ACHN (cell line): ENCODE measurements at regions not wholly inside any gene's neighbourhood (a gene's known extent, or its start where the extent isn't known, plus 50 kb on each side); places are given as distances from the start of the nearest gene placed in this dataset.
"Not testable (repeated sequence)": the region's sequence is repeated elsewhere in the genome, so short reads cannot be mapped to it uniquely, and the experiment has no call there.

Experiments used
- DNase-seq: peaks from one replicate; pipeline ENCODE4 v3.0.0-alpha.2; 2015
- in situ Hi-C: cut with HindIII; loops from 2 replicates; pipeline ENCODE4 v1.10.0; 2017; ENCODE audit warnings: low sequenced_read_pairs, low pct_ligation_motif_present, low pct_unique_long_range_greater_than_20kb

- no peak for DNase-seq
- in situ Hi-C loops: no loop called here
Observed at GRCh38 chr10:118832241-118832651, 77.5 kb upstream of the CACUL1 start.

DNA sequence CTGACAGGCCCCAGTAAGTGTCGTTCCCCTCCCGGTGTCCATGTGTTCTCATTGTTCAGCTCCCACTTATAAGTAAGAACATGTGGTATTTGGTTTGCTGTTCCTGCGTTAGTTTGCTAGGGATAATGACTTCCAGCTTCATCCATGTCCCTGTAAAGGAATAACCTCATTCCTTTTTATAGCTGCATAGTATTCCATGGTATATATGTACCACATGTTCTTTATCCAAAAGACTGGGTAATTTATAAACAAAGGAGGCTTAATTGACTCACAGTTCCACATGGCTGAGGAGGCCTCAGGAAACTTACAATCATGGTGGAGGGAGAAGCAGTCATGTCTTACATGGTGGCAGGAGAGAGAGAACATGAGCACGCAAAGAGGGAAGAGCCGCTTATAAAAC is 79.6 kb upstream of the CACUL1 start:
- in situ Hi-C loops: not testable (repeated sequence)

GRCh38 chr10:118835682-118836326 is 81.0 kb upstream of the CACUL1 start:
- in situ Hi-C loops: no loop called here
- DNase-seq: no peak

More for the DNA sequence above, 79.6 kb upstream of the CACUL1 start:
- not testable (repeated sequence) for DNase-seq

- DNase-seq: no peak
- in situ Hi-C loops: no loop called here
Observed at GRCh38 chr10:118838364-118838763, 83.6 kb upstream of the CACUL1 start.

GRCh38 chr10:118839348-118839747 is 84.6 kb upstream of the CACUL1 start:
- DNase-seq: no peak
- in situ Hi-C loops: no loop called here

DNA sequence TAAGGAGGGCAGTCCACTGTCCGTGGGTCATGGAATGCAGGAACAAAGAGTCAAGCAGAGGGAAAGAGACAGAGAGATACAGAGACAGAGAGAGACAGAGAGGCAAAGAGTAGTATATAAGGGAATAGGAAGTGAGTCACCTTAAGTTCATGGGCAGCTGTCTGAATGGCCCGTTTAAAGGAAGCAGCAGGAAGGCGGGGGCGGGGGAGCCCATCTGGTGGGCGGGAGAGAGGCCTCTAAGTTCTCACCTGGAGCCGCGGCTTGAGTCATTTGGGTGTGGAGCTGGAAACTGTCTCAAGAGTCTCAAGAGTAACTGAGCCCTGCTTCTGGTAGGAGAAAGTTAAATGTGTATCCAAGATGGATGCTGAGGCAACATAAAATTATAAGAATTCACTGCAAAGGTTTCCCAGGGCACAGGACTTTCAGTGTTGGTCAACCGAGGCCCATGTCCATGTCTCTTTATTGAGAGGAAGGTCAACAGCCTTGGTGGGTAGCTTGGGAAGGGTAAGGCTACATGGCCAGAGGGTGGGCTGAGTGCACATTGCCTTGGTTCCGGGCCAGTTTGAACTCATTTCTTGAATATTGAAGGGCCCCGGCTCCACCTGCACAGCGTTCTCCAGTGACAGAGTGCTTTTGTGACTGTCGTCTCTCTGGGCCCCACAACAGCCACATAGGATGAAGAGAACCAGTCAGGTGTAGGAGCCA is 85.5 kb upstream of the CACUL1 start:
- in situ Hi-C loops: no loop called here
- DNase-seq: no peak

GRCh38 chr10:118840776-118841468 is 86.2 kb upstream of the CACUL1 start:
- no peak for DNase-seq
- in situ Hi-C loops: no loop called here

DNA sequence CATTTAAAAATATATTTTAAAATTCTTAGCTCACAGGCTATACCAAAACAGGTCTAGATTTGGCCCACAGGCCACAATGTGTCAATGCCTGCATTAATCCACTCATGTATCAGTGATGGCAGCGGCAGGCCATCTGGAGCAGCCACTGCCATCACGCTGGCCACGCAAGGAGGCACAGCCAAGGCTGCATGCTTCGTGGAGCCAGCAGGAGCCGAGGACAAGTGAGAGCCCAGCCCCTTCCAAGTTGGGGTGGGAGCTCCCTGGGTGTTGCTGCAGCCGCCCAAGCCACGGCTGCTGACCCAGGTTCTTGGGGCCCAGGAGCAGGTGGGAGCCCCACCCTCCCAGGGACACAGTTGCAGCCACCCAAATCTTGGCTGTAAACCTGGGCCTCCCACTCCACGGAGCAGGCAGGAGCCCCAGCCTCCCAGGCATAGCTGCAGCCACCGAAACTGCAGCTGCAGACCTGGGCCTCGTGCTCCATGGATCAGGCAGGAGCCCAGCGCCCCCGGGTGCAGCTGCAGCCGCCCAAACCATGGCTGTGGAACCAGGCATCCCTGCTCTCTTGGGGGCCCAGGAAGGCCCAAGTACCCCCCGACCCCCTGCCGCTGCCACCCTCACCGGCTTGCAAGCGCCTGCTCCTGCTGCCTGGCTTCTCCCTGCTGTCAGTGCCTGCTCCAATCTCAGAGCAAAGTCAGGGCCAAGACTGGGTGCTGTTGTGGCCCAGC is 87.3 kb upstream of the CACUL1 start:
- no peak for DNase-seq
- in situ Hi-C loops: no loop called here

DNA sequence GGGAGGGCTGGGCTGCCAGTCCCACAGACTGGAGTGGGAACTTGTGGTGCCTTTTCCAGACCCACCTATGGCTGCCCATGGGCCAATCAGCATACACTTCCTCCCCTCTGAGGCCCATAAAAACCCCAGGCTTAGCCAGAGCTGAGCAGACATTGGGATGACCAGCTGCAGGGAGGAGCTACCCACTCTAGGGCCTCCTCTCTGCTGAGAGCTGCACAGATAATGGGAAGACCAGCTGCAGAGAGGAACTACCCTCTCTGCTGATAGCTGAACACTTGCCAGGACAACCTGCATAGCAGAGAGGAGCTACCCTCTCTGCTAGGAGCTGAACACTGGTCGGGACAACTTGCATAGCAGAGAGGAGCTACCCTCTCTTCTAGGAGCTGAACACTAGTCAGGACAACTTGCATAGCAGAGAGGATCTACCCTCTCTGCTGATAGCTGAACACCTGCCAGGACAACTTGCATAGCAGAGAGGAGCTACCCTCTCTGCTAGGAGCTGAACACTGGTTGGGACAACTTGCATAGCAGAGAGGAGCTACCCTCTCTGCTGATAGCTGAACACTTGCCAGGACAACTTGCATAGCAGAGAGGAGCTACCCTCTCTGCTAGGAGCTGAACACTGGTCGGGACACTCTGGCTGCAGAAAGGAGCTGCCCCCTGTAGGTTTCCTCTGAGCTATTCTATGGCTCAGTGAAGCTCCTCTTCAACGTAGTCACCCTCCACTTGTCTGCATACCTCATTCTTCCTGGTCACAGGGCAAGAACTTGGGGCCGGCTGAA is 88.3 kb upstream of the CACUL1 start:
- in situ Hi-C loops: no loop called here
- no peak for DNase-seq

DNA sequence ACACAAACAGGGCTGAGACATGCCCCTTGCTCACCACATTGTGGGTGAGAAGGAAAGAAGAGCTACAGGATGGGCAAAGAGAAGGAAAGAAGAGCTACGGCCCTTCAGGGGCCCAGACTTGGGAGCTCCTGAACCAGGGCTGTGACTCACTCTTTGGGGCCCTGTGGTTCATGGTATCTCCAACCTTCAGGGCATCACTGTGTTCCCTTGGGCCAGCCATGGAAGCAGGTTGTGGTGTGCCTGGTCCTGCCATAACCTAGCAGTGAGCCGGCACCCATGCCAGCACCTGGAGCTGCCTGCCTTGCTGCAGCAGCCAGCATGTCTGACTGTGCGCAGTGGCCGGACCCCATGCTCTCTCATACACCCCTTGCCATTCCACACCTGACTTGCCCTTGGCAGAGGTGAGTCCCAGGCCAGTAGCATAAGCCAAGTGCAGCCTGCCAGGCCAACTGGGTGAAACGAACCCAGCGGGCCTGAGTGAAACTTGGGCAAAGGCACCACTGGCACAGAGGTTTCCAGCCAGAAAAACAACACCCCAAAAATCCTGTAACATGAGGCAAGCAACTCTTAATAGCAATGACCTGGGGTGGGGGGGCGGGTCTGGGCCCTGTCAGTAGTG is 89.0 kb upstream of the CACUL1 start:
- in situ Hi-C loops: no loop called here
- no peak for DNase-seq

GRCh38 chr10:118844731-118845521 is 90.2 kb upstream of the CACUL1 start:
- DNase-seq: no peak
- in situ Hi-C loops: no loop called here

- no peak for DNase-seq
Observed at GRCh38 chr10:118845776-118846175, 91.0 kb upstream of the CACUL1 start.

GRCh38 chr10:118850418-118851061 is 95.8 kb upstream of the CACUL1 start:
- DNase-seq: peak; percentile 73
- in situ Hi-C loops: no loop called here

More at GRCh38 chr10:118845776-118846175, 91.0 kb upstream of the CACUL1 start:
- in situ Hi-C loops: no loop called here

GRCh38 chr10:118851062-118852035 is 96.6 kb upstream of the CACUL1 start:
- no peak for DNase-seq
- in situ Hi-C loops: no loop called here

DNA sequence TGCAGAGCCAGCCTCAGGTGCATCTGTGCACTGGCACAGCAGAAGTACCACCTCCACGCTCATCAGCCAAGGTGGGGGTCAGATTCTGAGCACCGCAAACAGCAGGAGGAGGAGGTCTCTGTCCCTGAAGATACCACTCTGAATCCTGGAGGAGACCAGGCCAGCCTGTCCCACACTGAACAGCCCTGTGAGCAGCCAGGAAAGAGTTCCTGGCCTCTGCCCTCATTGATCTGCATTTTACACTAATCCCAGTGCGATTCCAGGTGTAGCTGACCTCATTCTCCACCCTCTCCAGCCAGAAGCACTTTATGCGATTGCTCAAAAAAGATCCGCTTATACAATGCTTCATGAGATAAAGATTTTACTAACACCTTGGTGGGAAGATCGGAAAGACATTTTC is 99.1 kb upstream of the CACUL1 start:
- in situ Hi-C loops: no loop called here
- DNase-seq: no peak

DNA sequence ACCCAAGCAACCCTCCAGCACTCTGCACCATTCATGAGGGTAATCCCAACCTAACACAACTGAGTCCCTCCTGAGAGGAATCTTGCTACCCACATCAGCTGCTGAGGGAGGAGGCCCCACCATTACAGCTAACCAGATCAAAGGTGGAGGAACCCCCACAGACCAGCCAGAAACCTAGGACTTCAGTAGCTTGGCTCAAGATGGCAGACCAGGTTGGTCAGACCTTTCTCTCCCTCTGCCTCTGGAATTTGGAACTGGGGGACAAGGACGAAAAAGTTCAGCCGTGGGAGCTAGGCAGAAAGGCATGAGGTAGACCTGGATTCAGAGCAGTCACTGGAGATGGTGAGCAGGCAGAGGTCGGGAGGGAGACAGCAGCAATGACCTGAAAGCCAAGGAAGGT is 101.3 kb upstream of the CACUL1 start:
- no peak for DNase-seq
- in situ Hi-C loops: no loop called here
